Stimulated activated naive CD8-positive, alpha-beta T cell treated with anti-CD3 and anti-CD28 coated beads, Interleukin-15, Interleukin-2, amounts not matched to agents 100 U/mL and 50 U/mL, for 24 hours (primary cell): ENCODE measurements at regions not wholly inside any gene's neighbourhood (a gene's known extent, or its start where the extent isn't known, plus 50 kb on each side); places are given as distances from the start of the nearest gene placed in this dataset.
"Not testable (repeated sequence)": the region's sequence is repeated elsewhere in the genome, so short reads cannot be mapped to it uniquely, and the experiment has no call there.

Experiments
- ATAC-seq: fragments of 150-1000 bp; cut with Tn5 transposase; one replicate; pipeline ENCODE4 v1.10.0; 2021
- DNase-seq: peaks from one replicate; pipeline ENCODE4 v3.0.0; 2021

GRCh38 chr2:4695281-4695861, 992.0 kb downstream of the DCDC2C start:
- DNase-seq = no peak
- no peak for ATAC-seq

GRCh38 chr2:4715065-4715464, 977.1 kb upstream of the SOX11 start:
- DNase-seq = no peak
- ATAC-seq = no peak

GRCh38 chr2:4718777-4719176, 973.4 kb upstream of the SOX11 start:
- DNase-seq (no peak), ATAC-seq (no peak)

- DNase-seq = no peak
- ATAC-seq = no peak
Measured at GRCh38 chr2:4725618-4726017, 966.6 kb upstream of the SOX11 start.

GRCh38 chr2:4732560-4732959, 959.6 kb upstream of the SOX11 start:
- no peak for DNase-seq

GRCh38 chr2:4745056-4745991, 946.9 kb upstream of the SOX11 start:
- ATAC-seq (no peak), DNase-seq (no peak)

More at GRCh38 chr2:4732560-4732959, 959.6 kb upstream of the SOX11 start:
- no peak for ATAC-seq

- no peak for ATAC-seq
- no peak for DNase-seq
Measured at GRCh38 chr2:4753721-4754120, 938.5 kb upstream of the SOX11 start.

GRCh38 chr2:4762951-4763376, 929.2 kb upstream of the SOX11 start:
- ATAC-seq (no peak), DNase-seq (peak; percentile 4)

- ATAC-seq (no peak), DNase-seq (no peak)
Measured at GRCh38 chr2:4765787-4766530, 926.2 kb upstream of the SOX11 start.

- ATAC-seq (no peak), DNase-seq (no peak)
Measured at GRCh38 chr2:4775668-4776067, 916.5 kb upstream of the SOX11 start.

GRCh38 chr2:4780679-4781078, 911.5 kb upstream of the SOX11 start:
- ATAC-seq (no peak), DNase-seq (no peak)

- DNase-seq (no peak), ATAC-seq (no peak)
Measured at GRCh38 chr2:4782647-4783046, 909.5 kb upstream of the SOX11 start.

- ATAC-seq (no peak), DNase-seq (no peak)
Measured at GRCh38 chr2:4791488-4791887, 900.7 kb upstream of the SOX11 start.

- DNase-seq = no peak
- ATAC-seq = no peak
Measured at GRCh38 chr2:4792126-4792525, 900.1 kb upstream of the SOX11 start.

- ATAC-seq (no peak), DNase-seq (no peak)
Measured at GRCh38 chr2:4803396-4803795, 888.8 kb upstream of the SOX11 start.

- not testable (repeated sequence) for DNase-seq, ATAC-seq
Measured at GRCh38 chr2:4814137-4814536, 878.0 kb upstream of the SOX11 start.

- ATAC-seq = no peak
Measured at GRCh38 chr2:4827836-4828235, 864.3 kb upstream of the SOX11 start.

GRCh38 chr2:4828682-4829374, 863.4 kb upstream of the SOX11 start:
- ATAC-seq (no peak), DNase-seq (no peak)

More at GRCh38 chr2:4827836-4828235, 864.3 kb upstream of the SOX11 start:
- DNase-seq = no peak

GRCh38 chr2:4831751-4832150, 860.4 kb upstream of the SOX11 start:
- DNase-seq (no peak), ATAC-seq (no peak)

GRCh38 chr2:4832642-4833041, 859.5 kb upstream of the SOX11 start:
- no peak for DNase-seq
- no peak for ATAC-seq

GRCh38 chr2:4838626-4839025, 853.6 kb upstream of the SOX11 start:
- ATAC-seq = no peak
- no peak for DNase-seq

GRCh38 chr2:4840791-4841190, 851.4 kb upstream of the SOX11 start:
- ATAC-seq (no peak), DNase-seq (no peak)
